HUES6 (cell line): ENCODE measurements at regions not wholly inside any gene's neighbourhood (a gene's known extent, or its start where the extent isn't known, plus 50 kb on each side); places are given as distances from the start of the nearest gene placed in this dataset.
A peak's percentile ranks its signal among the peaks of the same experiment; 100 is the strongest.

Experiments
- H3K27ac ChIP-seq: 2 replicates; pipeline ENCODE4 v1.7.0; 2013; ENCODE audit warnings: low read depth, mild to moderate bottlenecking, low read length, inconsistent platforms
- H3K27me3 ChIP-seq: 2 replicates; pipeline ENCODE4 v1.6.1; 2013; ENCODE audit warnings: low read length; ENCODE audit not compliant: control insufficient read depth, insufficient read depth
- H3K36me3 ChIP-seq: 2 replicates; pipeline ENCODE4 v1.6.1; 2013; ENCODE audit warnings: low read length; ENCODE audit not compliant: control insufficient read depth, insufficient read depth
- H3K4me1 ChIP-seq: 2 replicates; pipeline ENCODE4 v1.6.1; 2013; ENCODE audit warnings: low read length; ENCODE audit not compliant: control insufficient read depth, insufficient read depth
- H3K4me3 ChIP-seq: 2 replicates; pipeline ENCODE4 v1.5.1; 2013; ENCODE audit warnings: low read depth, low read length
- H3K9ac ChIP-seq: one replicate; pipeline ENCODE4 v1.6.1; 2013; ENCODE audit warnings: mild to moderate bottlenecking, low read length
- H3K9me3 ChIP-seq: 2 replicates; pipeline ENCODE4 v1.6.1; 2013; ENCODE audit warnings: low read depth, low read length; ENCODE audit not compliant: control insufficient read depth, insufficient read depth

GRCh38 chr20:1810572-1810925 lies 84.7 kb upstream of the SIRPA start:
- H3K4me1 ChIP-seq: peaks cover 29% of the 10 kb centered on the region
- no peak overlapping the region for H3K4me3 ChIP-seq
- no peak overlapping the region for H3K9ac ChIP-seq
- H3K36me3 ChIP-seq: no peaks in the 10 kb centered on the region
- no peaks in the 10 kb centered on the region for H3K27me3 ChIP-seq
- H3K9me3 ChIP-seq: no peaks in the 10 kb centered on the region
- H3K27ac ChIP-seq: no peak overlapping the region

- H3K4me1 ChIP-seq: peaks cover 35% of the 10 kb centered on the region
- H3K9me3 ChIP-seq: no peaks in the 10 kb centered on the region
- H3K27me3 ChIP-seq: peaks cover 2% of the 10 kb centered on the region
- no peak overlapping the region for H3K4me3 ChIP-seq
- H3K36me3 ChIP-seq: no peaks in the 10 kb centered on the region
- no peak overlapping the region for H3K9ac ChIP-seq
- no peak overlapping the region for H3K27ac ChIP-seq
Measured at GRCh38 chr20:1809611-1810510, 85.3 kb upstream of the SIRPA start.

GRCh38 chr20:1809131-1809572 lies 86.1 kb upstream of the SIRPA start:
- peaks cover 39% of the 10 kb centered on the region for H3K4me1 ChIP-seq
- H3K36me3 ChIP-seq: no peaks in the 10 kb centered on the region
- H3K27ac ChIP-seq: no peak overlapping the region
- no peak overlapping the region for H3K9ac ChIP-seq
- H3K27me3 ChIP-seq: peaks cover 9% of the 10 kb centered on the region
- H3K9me3 ChIP-seq: no peaks in the 10 kb centered on the region
- H3K4me3 ChIP-seq: no peak overlapping the region

GRCh38 chr20:1808101-1808500 lies 87.1 kb upstream of the SIRPA start:
- Histone ChIP-seq H3K4me1 (peaks cover 43% of the 10 kb centered on the region), H3K4me3 (no peak overlapping the region), H3K9ac (no peak overlapping the region), H3K36me3 (no peaks in the 10 kb centered on the region), H3K27ac (no peak overlapping the region), H3K27me3 (peaks cover 15% of the 10 kb centered on the region), H3K9me3 (no peaks in the 10 kb centered on the region)

- H3K9me3 ChIP-seq: no peaks in the 10 kb centered on the region
- H3K4me3 ChIP-seq: no peak overlapping the region
- H3K4me1 ChIP-seq: peaks cover 43% of the 10 kb centered on the region
- H3K36me3 ChIP-seq: no peaks in the 10 kb centered on the region
- no peak overlapping the region for H3K9ac ChIP-seq
- H3K27ac ChIP-seq: no peak overlapping the region
- peaks cover 19% of the 10 kb centered on the region for H3K27me3 ChIP-seq
Measured at GRCh38 chr20:1807394-1807793, 87.8 kb upstream of the SIRPA start.

- Histone ChIP-seq H3K9ac (no peak overlapping the region), H3K27me3 (peaks cover 19% of the 10 kb centered on the region), H3K36me3 (no peaks in the 10 kb centered on the region), H3K27ac (no peak overlapping the region), H3K9me3 (no peaks in the 10 kb centered on the region), H3K4me3 (no peak overlapping the region), H3K4me1 (peaks cover 34% of the 10 kb centered on the region)
Measured at GRCh38 chr20:1806456-1806855, 88.8 kb upstream of the SIRPA start.

GRCh38 chr20:1805816-1806215 lies 89.4 kb upstream of the SIRPA start:
- H3K9me3 ChIP-seq: no peaks in the 10 kb centered on the region
- H3K27me3 ChIP-seq: peaks cover 19% of the 10 kb centered on the region
- H3K4me3 ChIP-seq: no peak overlapping the region
- no peaks in the 10 kb centered on the region for H3K36me3 ChIP-seq
- H3K27ac ChIP-seq: no peak overlapping the region
- H3K4me1 ChIP-seq: peaks cover 27% of the 10 kb centered on the region
- H3K9ac ChIP-seq: no peak overlapping the region

- Histone ChIP-seq H3K4me3 (no peak overlapping the region), H3K27ac (no peak overlapping the region), H3K27me3 (peaks cover 19% of the 10 kb centered on the region)
Measured at GRCh38 chr20:1805161-1805581, 90.0 kb upstream of the SIRPA start.

GRCh38 chr20:1804554-1804956 lies 90.7 kb upstream of the SIRPA start:
- Histone ChIP-seq H3K4me3 (no peak overlapping the region), H3K27ac (no peak overlapping the region), H3K9ac (no peak overlapping the region), H3K9me3 (no peaks in the 10 kb centered on the region), H3K4me1 (peaks cover 20% of the 10 kb centered on the region), H3K27me3 (peaks cover 19% of the 10 kb centered on the region), H3K36me3 (no peaks in the 10 kb centered on the region)

More at GRCh38 chr20:1805161-1805581, 90.0 kb upstream of the SIRPA start:
- H3K36me3 ChIP-seq: no peaks in the 10 kb centered on the region
- no peaks in the 10 kb centered on the region for H3K9me3 ChIP-seq
- peaks cover 21% of the 10 kb centered on the region for H3K4me1 ChIP-seq
- H3K9ac ChIP-seq: no peak overlapping the region

- no peaks in the 10 kb centered on the region for H3K36me3 ChIP-seq
- no peaks in the 10 kb centered on the region for H3K9me3 ChIP-seq
- H3K4me1 ChIP-seq: peaks cover 20% of the 10 kb centered on the region
- peak overlapping the region; percentile 62 for H3K4me3 ChIP-seq
- H3K27ac ChIP-seq: no peak overlapping the region
- H3K9ac ChIP-seq: peak overlapping the region; percentile 69
- peaks cover 19% of the 10 kb centered on the region for H3K27me3 ChIP-seq
Measured at GRCh38 chr20:1803932-1804501, 91.2 kb upstream of the SIRPA start.
